GM12878 (cell line): ENCODE measurements at regions not wholly inside any gene's neighbourhood (a gene's known extent, or its start where the extent isn't known, plus 50 kb on each side); places are given as distances from the start of the nearest gene placed in this dataset.

Experiments used
- SMAD1 ChIP-seq: fragments of 450-650 bp; IDR thresholded peaks from 2 replicates; pipeline ENCODE4 v1.6.1; 2018; ENCODE audit warnings: mild to moderate bottlenecking, low read depth; ENCODE audit not compliant: partially characterized antibody
- SRF ChIP-seq, 2 experiments: IDR thresholded peaks; 2 replicates each; pipeline ENCODE4 v1.6.1; 2011; ENCODE audit warnings: low read depth in 2 of 2, low read length in 2 of 2, mild to moderate bottlenecking in 1 of 2, moderate library complexity in 1 of 2

DNA sequence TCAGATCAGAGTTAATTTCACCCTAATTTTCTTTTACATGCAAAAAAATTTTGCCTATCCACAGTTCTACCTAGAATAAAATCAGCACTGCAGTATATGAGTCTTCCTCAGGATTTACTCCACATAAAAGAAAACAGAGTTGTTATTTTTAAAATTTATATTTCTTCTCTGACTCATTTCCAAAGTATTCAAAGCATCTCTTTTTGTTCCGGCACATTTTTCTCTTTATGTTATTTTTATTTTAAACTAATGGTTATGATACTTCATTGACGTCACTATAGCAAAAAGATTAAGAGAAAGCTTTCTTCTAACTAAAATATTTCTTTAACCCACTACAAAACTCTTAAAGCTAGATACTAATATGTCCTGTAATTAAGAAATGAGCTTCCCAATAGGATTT, 590.4 kb downstream of the PRELID2 start:
- TF ChIP-seq SRF (IDR thresholded peaks at IDR 0.05; ENCODE audit: low read depth in 2 of 2, low read length in 2 of 2) (no peak), SMAD1 (no peak)
